Natural killer cell (primary cell): ENCODE measurements at regions not wholly inside any gene's neighbourhood (a gene's known extent, or its start where the extent isn't known, plus 50 kb on each side); places are given as distances from the start of the nearest gene placed in this dataset.

Experiments used
- ATAC-seq, 3 donors: fragments of 150-1000 bp in 2 of 3; fragments of 200-7000 bp in 1 of 3; cut with Tn5 transposase; 1 replicate in 1 of 3; 2 replicates in 2 of 3; pipeline ENCODE4 v1.10.0; 2021; ENCODE audit warnings: mild to moderate bottlenecking in 2 of 3, moderate library complexity in 2 of 3
- DNase-seq, 2 donors: peaks; one replicate each; pipeline versions ENCODE4 v3.0.0 to v3.0.0-alpha.2; 2013 to 2021; ENCODE audit warnings: mixed read lengths in 1 of 2
- H3K27ac ChIP-seq: one replicate; pipeline ENCODE4 v1.5.1; 2013; ENCODE audit warnings: mild to moderate bottlenecking, low read length
- H3K27me3 ChIP-seq: one replicate; pipeline ENCODE4 v1.6.1; 2013; ENCODE audit warnings: low read length; ENCODE audit not compliant: control insufficient read depth, insufficient read depth
- H3K36me3 ChIP-seq: one replicate; pipeline ENCODE4 v1.6.1; 2013; ENCODE audit warnings: low read length; ENCODE audit not compliant: control insufficient read depth, insufficient read depth
- H3K4me1 ChIP-seq: one replicate; pipeline ENCODE4 v1.6.1; 2013; ENCODE audit warnings: low read length; ENCODE audit not compliant: control insufficient read depth, insufficient read depth
- H3K4me3 ChIP-seq: one replicate; pipeline ENCODE4 v1.5.1; 2013; ENCODE audit warnings: low read length
- H3K9me3 ChIP-seq: one replicate; pipeline ENCODE4 v1.6.1; 2013; ENCODE audit warnings: low read length; ENCODE audit not compliant: control insufficient read depth, insufficient read depth
- H3K27ac Mint-ChIP-seq, 2 donors: one replicate each; pipeline ENCODE4 v1.8.0; 2022; ENCODE audit warnings: mild to moderate bottlenecking in 2 of 2, mixed read lengths in 2 of 2, moderate library complexity in 1 of 2
- H3K27me3 Mint-ChIP-seq, 2 donors: one replicate each; pipeline ENCODE4 v1.8.0; 2022; ENCODE audit warnings: low read depth in 2 of 2, mixed read lengths in 2 of 2
- H3K36me3 Mint-ChIP-seq: one replicate; pipeline ENCODE4 v1.8.0; 2022; ENCODE audit warnings: mixed read lengths
- H3K4me1 Mint-ChIP-seq, 2 donors: one replicate each; pipeline ENCODE4 v1.8.0; 2022; ENCODE audit warnings: mixed read lengths in 2 of 2
- H3K4me3 Mint-ChIP-seq: one replicate; pipeline ENCODE4 v1.8.0; 2022; ENCODE audit warnings: mild to moderate bottlenecking, moderate library complexity, mixed read lengths
- H3K9me3 Mint-ChIP-seq, 2 donors: one replicate each; pipeline ENCODE4 v1.8.0; 2022; ENCODE audit warnings: mixed read lengths in 2 of 2
- CTCF ChIP-seq: fragments of 200-600 bp; IDR thresholded peaks from one replicate; pipeline ENCODE4 v1.8.0; 2022; ENCODE audit warnings: antibody characterized with exemption
- WGBS: methylation state at CpG from one replicate; pipeline ENCODE4 v1.1.7; 2013; ENCODE audit warnings: missing lambda C conversion rate; ENCODE audit not compliant: insufficient coverage; 5-methylcytosine and 5-hydroxymethylcytosine counted together
- intact Hi-C: fragments of 100-400 bp; cut with micrococcal nuclease; formaldehyde crosslinking; loops from one replicate; pipeline ENCODE4 v1.14.2; 2022

GRCh38 chr12:31217356-31218130, 108.4 kb downstream of the SINHCAF start:
- intact Hi-C loops, result no loop called here
- Histone ChIP-seq H3K4me3 (no peak overlapping the region), H3K9me3 (no peaks in the 10 kb centered on the region), H3K36me3 (no peaks in the 10 kb centered on the region), H3K27me3 (no peaks in the 10 kb centered on the region), H3K4me1 (no peaks in the 10 kb centered on the region), H3K27ac (no peak overlapping the region)
- no peak for DNase-seq
- Mint-ChIP-seq H3K36me3 (no peaks in the 10 kb centered on the region), H3K27ac (no peak overlapping the region), H3K27me3 (peaks cover 0 to 3% of the 10 kb centered on the region in 2 donors), H3K9me3 (no peaks in the 10 kb centered on the region), H3K4me1 (no peaks in the 10 kb centered on the region), H3K4me3 (no peak overlapping the region)
- WGBS, result 81% methylated on average over 18 of the region's 19 CpGs
- no peak for TF ChIP-seq CTCF
- no peak for ATAC-seq

GRCh38 chr12:31218203-31219025, 107.5 kb downstream of the SINHCAF start:
- no peaks in the 10 kb centered on the region for H3K9me3 Mint-ChIP-seq
- H3K27me3 Mint-ChIP-seq, result peaks cover 0 to 3% of the 10 kb centered on the region in 2 donors
- no peak overlapping the region for H3K4me3 Mint-ChIP-seq
- DNase-seq (no peak), ATAC-seq (no peak)
- no peak overlapping the region for H3K4me3 ChIP-seq
- no peak overlapping the region for H3K27ac ChIP-seq
- no peaks in the 10 kb centered on the region for H3K27me3 ChIP-seq
- no peaks in the 10 kb centered on the region for H3K9me3 ChIP-seq
- no peaks in the 10 kb centered on the region for H3K36me3 Mint-ChIP-seq
- intact Hi-C loops, result no loop called here
- no peak overlapping the region for H3K27ac Mint-ChIP-seq
- no peaks in the 10 kb centered on the region for H3K4me1 Mint-ChIP-seq
- no peaks in the 10 kb centered on the region for H3K36me3 ChIP-seq
- no peaks in the 10 kb centered on the region for H3K4me1 ChIP-seq
- WGBS, result 81% methylated on average over 8 of the region's 9 CpGs
- no peak for TF ChIP-seq CTCF

GRCh38 chr12:31219521-31219920, 106.4 kb downstream of the SINHCAF start:
- Histone ChIP-seq H3K4me1 (no peaks in the 10 kb centered on the region), H3K9me3 (no peaks in the 10 kb centered on the region), H3K27me3 (no peaks in the 10 kb centered on the region), H3K27ac (no peak overlapping the region), H3K36me3 (no peaks in the 10 kb centered on the region), H3K4me3 (no peak overlapping the region)
- Mint-ChIP-seq H3K4me3 (no peak overlapping the region), H3K36me3 (no peaks in the 10 kb centered on the region), H3K27ac (no peak overlapping the region), H3K27me3 (peaks cover 0 to 3% of the 10 kb centered on the region in 2 donors), H3K4me1 (no peaks in the 10 kb centered on the region), H3K9me3 (no peaks in the 10 kb centered on the region)
- DNase-seq (no peak), ATAC-seq (no peak)
- TF ChIP-seq CTCF, result no peak
- 90% methylated on average over 9 of the region's 9 CpGs for WGBS
- intact Hi-C loops, result no loop called here
